Omental fat pad (tissue), 3 donors: ENCODE measurements at regions not wholly inside any gene's neighbourhood (a gene's known extent, or its start where the extent isn't known, plus 50 kb on each side); places are given as distances from the start of the nearest gene placed in this dataset.

Experiments used
- ATAC-seq: fragments of 150-250 bp; one replicate; pipeline ENCODE4 v1.9.1; 2016; ENCODE audit warnings: mild to moderate bottlenecking, moderate library complexity; ENCODE audit not compliant: low FRiP score
- DNase-seq: peaks from one replicate; pipeline ENCODE4 v3.0.0-alpha.2; 2019; ENCODE audit warnings: low spot score
- TF ChIP-seq, protein P1 (sequence below), 3 donors: fragments of 450-650 bp; IDR thresholded peaks; one replicate each; pipeline ENCODE4 v1.5.1; 2016 to 2017; ENCODE audit warnings: antibody characterized with exemption in 3 of 3, mild to moderate bottlenecking in 3 of 3, moderate library complexity in 2 of 3

DNA sequence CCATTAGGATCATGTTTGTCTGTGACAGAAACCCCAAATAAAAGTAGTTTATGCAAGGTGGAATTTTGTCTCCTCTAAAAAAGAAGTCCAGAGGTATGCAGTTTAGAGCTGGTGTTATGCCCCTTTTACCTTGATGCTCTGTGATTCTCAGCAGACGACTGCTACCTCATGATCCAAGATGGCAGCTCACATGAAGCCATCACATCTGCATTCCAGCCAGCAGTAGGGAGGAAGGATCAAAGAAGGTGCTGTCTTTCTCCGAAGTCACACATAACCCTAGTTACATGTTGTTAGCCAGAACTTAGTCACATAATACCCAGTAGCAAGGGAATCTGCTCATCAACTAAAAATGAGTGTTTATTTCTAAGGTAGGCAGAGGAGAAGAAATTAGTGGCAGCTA is 135.7 kb upstream of the HS3ST2 start:
- ATAC-seq = no peak
- TF ChIP-seq, protein P1, sequence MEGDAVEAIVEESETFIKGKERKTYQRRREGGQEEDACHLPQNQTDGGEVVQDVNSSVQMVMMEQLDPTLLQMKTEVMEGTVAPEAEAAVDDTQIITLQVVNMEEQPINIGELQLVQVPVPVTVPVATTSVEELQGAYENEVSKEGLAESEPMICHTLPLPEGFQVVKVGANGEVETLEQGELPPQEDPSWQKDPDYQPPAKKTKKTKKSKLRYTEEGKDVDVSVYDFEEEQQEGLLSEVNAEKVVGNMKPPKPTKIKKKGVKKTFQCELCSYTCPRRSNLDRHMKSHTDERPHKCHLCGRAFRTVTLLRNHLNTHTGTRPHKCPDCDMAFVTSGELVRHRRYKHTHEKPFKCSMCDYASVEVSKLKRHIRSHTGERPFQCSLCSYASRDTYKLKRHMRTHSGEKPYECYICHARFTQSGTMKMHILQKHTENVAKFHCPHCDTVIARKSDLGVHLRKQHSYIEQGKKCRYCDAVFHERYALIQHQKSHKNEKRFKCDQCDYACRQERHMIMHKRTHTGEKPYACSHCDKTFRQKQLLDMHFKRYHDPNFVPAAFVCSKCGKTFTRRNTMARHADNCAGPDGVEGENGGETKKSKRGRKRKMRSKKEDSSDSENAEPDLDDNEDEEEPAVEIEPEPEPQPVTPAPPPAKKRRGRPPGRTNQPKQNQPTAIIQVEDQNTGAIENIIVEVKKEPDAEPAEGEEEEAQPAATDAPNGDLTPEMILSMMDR (IDR thresholded peaks at IDR 0.05) = no peak
- DNase-seq = no peak

DNA sequence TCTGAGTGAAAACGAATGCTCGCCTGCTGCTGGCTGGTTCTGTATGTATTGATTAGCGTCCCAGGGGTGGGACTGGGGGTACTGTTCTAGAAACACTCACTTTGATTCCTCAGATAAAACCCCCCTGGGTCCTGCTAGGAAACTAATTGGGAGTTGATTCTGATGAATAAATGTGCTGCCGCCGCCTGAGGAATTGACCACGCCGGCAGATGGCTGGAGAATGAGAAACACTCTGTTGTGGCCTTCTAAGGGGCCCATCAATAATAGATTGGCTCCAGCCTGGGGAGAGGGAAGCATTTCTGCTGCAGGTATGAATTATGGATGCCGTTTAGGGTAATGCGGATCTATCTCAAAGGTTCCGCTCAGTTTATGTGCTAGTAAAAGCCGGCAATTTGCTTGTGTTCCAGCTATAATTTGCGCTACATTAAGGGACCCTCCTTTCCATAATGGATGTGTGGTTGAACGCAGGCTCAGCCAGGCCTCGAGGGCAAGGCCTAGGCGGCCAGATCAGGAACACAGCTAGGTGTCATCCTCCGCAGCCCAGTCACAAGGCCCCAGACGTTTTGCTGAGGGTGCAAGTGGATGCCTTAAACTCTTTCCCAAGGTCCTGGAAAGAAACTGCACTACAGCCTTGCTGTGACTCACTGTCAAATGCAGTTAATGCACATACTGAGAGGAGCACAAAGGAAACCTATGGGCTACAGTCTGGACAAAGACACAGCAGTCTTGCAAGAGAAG is 132.2 kb upstream of the HS3ST2 start:
- no peak for ATAC-seq
- TF ChIP-seq, protein P1 (IDR thresholded peaks at IDR 0.05) = no peak
- DNase-seq = no peak

DNA sequence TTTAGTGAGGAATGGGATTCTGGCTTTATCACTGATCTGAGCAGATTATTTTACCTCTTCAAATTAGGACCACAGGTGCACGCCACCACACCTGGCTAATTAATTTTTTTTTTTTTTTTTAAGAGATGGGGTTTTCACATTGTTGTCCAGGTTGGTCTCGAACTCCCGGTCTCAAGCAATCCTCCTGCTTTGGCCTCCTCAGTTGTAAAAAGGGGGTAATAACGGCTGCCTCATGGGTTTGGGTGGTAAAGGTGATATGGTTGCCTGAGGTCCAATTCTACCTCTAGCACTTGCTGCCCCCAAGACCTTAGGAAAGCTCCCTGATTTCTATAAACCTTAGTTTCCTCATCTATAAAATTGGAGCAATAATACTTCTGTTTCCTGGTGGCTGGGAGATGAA is 130.7 kb upstream of the HS3ST2 start:
- no peak for DNase-seq
- TF ChIP-seq, protein P1 (IDR thresholded peaks at IDR 0.05) = no peak
- ATAC-seq = no peak

DNA sequence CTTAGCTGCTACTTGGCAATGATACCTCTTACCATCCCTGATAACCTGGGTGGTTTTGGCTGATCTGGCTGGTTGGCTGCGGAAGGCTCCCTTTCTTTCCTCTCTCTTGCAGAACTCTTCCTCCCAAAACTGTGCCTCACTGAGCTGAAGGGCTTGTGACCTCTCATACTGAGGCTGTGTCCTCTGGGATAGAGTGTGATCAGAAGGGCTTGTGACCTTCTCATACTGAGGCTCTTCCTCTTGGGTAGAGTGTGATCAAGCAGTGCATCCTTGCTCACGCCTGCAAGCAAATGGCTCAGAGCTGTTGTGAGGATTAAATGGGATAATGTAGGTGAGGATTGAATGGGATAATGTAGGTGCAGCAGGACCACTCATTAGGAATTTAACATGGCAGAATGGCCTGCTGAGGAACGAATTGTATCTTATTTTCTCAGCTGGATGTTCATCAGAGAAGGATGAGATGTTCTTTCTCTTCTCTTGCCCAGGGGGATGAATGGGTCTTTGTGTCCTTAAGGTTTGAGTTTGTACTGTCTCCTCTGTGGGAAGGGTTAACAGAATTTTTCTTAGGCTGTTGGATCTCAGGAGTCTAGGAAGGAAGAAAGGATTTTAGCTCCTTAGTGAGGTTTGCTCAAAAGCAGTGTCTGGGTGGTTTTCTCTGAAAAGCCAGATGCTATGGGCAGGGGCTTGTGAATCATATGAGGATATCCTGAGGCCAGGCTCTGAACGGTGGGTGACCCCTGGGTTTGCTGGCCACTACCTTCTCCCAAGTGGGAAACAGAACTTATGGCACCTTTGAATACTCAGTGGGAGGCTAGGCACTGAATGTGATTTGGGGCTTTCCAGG is 130.0 kb upstream of the HS3ST2 start:
- DNase-seq (no peak), ATAC-seq (no peak)
- TF ChIP-seq, protein P1 (IDR thresholded peaks at IDR 0.05) = no peak

DNA sequence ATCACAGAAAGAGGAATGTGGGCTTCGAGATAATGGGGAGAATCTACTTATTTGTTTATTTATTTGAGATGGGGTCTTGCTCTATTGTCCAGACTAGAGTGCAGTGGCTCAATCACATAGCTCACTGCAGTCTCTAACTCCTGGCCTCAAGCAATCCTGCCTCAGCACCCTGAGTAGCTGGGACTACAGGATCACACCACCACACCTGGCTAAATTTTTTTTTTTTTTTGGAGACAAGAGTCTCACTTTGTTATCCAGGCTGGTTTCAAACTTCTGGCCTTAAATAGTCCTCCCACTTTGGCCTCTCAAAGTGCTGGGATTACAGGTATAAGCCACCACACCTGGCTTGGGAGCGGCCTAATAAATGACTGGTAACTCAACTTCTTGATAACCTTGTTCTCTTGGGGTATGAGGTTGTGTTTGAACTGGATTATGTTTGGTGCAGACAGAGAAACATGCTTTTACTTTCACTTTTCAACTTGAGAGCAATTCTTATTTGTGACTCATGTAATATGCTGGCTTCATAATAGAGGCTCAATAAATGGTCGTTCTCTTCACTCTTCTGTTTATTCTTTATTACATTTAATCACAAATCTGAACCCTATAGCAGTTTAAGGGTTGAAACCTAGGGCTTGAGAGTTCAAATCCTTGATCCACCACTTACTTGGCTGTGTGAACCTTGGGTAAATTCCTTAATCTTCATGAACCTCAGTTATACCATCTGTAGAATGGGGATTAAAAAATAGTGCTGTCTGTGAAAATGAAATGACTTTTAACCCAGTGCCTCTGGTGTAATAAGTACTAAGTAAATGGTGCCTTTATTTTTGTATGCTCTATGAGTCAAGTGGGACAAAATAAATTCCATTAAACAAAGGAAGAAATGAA is 129.1 kb upstream of the HS3ST2 start:
- ATAC-seq = no peak
- no peak for DNase-seq
- TF ChIP-seq, protein P1 (IDR thresholded peaks at IDR 0.05) = no peak

DNA sequence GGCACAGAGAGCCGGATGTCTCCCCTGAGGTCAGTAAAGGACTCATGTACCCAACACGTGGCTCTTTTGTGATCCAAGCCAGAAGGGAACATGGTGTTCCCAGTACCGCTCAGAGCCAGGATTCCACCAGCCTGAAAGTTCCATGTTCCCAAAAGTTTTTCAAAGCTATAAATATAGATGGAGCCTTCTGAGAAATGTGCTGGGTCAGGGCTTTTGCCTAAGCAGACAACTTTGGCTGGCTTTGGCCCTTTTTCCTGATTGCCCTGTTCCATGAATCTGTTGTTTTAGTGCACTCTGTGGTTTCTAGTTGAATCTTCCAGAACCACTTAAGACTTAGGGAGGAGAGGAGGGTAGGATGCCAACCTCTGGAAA is 128.5 kb upstream of the HS3ST2 start:
- TF ChIP-seq, protein P1 (IDR thresholded peaks at IDR 0.05) = no peak
- ATAC-seq (no peak), DNase-seq (no peak)
